AG04449 (cell line): ENCODE measurements at regions not wholly inside any gene's neighbourhood (a gene's known extent, or its start where the extent isn't known, plus 50 kb on each side); places are given as distances from the start of the nearest gene placed in this dataset.

Experiments used
- CTCF ChIA-PET: fragments of 350-600 bp; formaldehyde crosslinking; extraction: SDS; loops from one replicate; lab custom pipeline; 2021; ENCODE audit warnings: antibody characterized with exemption; lab: Yijun Ruan, JAX
- POLR2A ChIA-PET: fragments of 400-600, 350-600 bp; formaldehyde crosslinking; extraction: SDS; loops from one replicate; lab custom pipeline; 2020; ENCODE audit warnings: antibody characterized with exemption, inconsistent platforms; lab: Yijun Ruan, JAX
- DNase-seq: peaks from one replicate; pipeline ENCODE4 v3.0.0-alpha.2; 2010; ENCODE audit warnings: low read depth, low spot score
- H3K4me3 ChIP-seq: 2 replicates; pipeline ENCODE4 v1.5.1; 2011; ENCODE audit warnings: low read depth, mild to moderate bottlenecking, control low read depth, low read length
- CTCF ChIP-seq: IDR thresholded peaks from one replicate; pipeline ENCODE4 v1.5.1; 2011; ENCODE audit warnings: mild to moderate bottlenecking, moderate library complexity, low read length, control low read depth, inconsistent platforms; ENCODE audit not compliant: insufficient read depth; ENCODE audit errors: missing control alignments

DNA sequence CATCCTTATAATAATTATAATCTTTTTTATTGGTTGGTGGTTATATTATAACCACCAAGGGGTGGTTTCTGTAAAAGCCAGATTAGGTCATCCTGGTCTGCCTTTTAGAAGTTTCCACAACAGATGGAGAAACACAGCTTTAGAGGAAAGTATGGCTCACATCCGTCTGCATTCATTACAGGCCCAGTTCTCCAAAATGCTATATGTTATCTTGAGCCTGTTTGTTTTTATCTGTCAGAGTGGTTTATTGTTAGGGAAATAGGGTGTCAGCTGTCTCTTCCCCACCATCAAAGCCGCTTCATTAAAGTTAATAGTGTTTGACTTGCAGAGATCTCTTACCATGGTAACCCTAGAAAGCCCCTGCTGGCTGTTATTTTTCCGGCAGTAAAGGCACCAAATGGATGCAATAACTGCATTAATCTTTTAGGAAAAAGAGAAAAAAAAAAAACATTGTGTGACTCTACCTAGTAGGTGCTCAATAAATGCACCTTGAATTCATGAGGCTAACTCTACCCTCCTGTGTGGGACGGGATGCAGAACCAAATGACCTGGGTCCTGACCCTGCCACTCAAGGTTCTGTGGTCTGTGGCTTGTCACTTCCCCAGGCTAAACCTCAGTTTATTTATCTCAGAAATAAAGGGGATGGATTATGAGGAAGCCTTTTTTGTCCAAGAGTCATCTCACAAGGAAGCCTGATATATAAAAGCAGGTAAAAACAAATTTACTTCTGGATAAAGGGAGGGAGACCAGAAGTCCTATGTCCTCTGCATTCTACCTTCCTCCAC is 118.3 kb downstream of the WT1 start:
- DNase-seq: no peak
- CTCF ChIA-PET: interaction anchor here (2.7 kb wide), 1 partner anchor 7 kb away, joined by 19 read pairs; no protein-coding TSS in a partner anchor
- no peak overlapping the region for H3K4me3 ChIP-seq
- POLR2A ChIA-PET: no interaction called here
- TF ChIP-seq CTCF: no peak

- ChIA-PET CTCF (no interaction called here), POLR2A (no interaction called here)
- no peak overlapping the region for H3K4me3 ChIP-seq
- no peak for TF ChIP-seq CTCF
- DNase-seq: no peak
Observed at GRCh38 chr11:32317643-32318042, 117.7 kb downstream of the WT1 start.

- TF ChIP-seq CTCF: no peak
- POLR2A ChIA-PET: no interaction called here
- CTCF ChIA-PET: interaction anchor here (1.4 kb wide), 1 partner anchor 474 kb away, joined by 3 read pairs; no protein-coding TSS in a partner anchor
- DNase-seq: no peak
- no peak overlapping the region for H3K4me3 ChIP-seq
Observed at GRCh38 chr11:32318071-32319055, 117.0 kb downstream of the WT1 start.

DNA sequence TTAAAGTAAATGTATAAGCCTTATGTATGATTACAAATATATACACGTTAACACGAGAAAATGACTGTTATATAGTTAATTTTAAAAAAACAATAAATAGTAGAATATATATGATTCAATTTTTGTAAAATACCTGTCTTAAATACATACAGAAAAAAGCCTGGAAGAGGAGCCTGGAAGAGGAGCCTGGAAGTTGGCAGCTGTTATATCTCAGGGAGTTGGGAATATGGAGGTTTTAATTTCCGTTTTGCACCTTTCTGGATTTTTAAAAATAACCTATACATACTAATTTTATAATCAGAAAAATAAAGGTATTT is 111.6 kb downstream of the WT1 start:
- DNase-seq: no peak
- POLR2A ChIA-PET: no interaction called here
- TF ChIP-seq CTCF: no peak
- H3K4me3 ChIP-seq: no peak overlapping the region
- CTCF ChIA-PET: interaction anchor here (0.9 to 4.1 kb wide), 17 partner anchors 8 to 489 kb away, joined by 3 to 59 read pairs (median 5); partner anchors contain the start of gene CCDC73

DNA sequence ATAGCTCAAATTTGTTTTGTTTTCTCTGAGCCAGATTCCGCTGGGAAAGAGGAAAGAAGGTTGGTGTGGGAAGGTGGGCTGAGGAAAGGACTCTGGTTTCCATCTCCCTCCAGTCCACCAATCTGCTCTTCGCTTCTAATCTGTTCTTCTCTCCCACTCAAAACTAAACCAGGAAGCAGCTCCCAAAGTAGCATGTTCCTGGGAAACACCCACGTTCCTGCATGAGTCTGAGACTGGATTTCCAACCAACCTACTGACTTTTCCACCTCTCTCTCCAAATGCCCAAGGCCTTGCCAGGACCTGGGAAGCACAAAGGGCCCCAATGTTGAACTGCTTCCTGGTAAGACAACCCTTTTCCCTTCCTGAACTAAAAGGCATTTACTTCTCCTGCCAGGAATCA is 110.2 kb downstream of the WT1 start:
- CTCF ChIA-PET: interaction anchor here (1.1 to 4.1 kb wide), 6 partner anchors 10 to 484 kb away, joined by 3 to 59 read pairs (median 8); no protein-coding TSS in a partner anchor
- POLR2A ChIA-PET: no interaction called here
- no peak overlapping the region for H3K4me3 ChIP-seq
- TF ChIP-seq CTCF: no peak
- no peak for DNase-seq
